HG02852 (cell line): ENCODE measurements at regions not wholly inside any gene's neighbourhood (a gene's known extent, or its start where the extent isn't known, plus 50 kb on each side); places are given as distances from the start of the nearest gene placed in this dataset.

Experiments
- ATAC-seq: cut with Tn5 transposase; IDR thresholded peaks from one replicate; pipeline ENCODE4 v1.9.1; 2021; ENCODE audit warnings: mild to moderate bottlenecking, moderate library complexity; ENCODE audit not compliant: unreplicated experiment

DNA sequence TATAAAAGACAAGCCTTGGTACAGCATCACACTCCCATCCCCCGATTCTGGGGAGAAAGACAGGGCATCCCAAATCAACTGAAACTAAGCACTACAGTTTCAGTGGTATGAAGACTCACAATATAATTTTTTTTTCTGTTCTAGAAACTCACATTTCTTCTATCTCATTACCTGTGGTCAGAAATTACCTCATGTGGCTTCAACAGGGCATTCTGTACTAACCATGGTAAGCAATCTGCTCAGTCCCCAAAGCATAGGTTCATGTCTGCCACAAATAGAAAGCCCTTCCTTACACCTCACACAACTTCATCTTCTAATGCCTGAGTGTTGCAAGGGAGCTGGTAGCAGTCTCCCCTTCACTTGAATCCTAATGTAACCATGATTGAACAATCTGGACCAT, 147.4 kb upstream of the POU2AF2 start:
- no peak for ATAC-seq

DNA sequence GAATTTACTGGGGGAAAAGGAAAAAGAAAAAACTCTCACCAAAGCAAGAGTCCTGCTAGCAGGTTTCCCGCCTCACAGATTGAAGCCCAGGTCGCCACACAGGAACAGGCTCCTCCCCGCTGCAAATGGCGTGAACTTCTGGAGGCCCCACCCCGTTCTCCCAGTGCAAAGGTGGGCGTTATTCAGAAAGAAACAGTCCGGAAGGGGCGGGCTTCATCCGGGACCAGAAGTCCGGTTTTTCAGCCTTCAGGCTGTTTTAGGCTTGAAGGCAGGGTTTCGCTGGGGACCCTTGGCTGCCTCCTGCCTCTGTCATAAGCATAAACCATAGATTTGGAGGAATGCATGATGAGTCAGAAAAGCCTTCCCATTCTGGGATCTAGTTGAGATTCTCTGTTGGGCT, 148.3 kb upstream of the POU2AF2 start:
- ATAC-seq = no peak

DNA sequence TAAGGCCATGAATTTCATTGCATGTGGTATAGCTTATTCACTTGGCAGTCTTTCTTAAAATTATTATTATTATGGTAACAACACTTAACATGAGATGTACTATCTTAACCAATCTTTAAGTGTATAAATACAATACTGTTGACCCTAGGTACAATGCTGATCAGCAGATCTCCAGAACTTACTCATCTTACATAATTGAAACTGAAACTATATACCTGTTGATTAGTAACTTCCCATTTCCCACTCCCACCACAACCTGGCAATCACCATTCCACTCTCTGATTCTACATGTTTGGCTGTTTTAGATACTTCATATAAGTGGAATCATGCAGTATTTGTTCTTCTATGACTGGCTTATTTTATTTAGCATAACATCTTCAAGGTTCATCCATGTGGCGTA, 150.2 kb upstream of the POU2AF2 start:
- ATAC-seq = no peak

DNA sequence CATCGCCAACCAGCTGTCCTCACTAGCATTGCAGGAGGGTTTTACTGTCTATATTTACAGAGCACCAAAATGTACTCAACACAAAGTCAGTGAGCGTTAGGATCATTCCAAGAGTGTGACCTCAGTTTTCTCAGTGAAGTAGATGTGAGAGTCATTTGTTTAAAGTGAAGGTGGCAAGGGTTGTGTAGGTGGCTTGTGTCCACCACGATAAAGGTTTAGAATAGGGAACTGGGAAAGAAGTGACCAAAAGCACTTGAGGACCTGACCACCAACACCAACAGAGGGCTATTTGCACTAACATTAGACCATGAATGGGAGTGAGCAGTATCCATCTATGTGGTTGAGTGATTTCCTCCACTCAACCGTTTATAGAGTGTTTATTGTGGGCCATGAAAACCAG, 152.5 kb upstream of the POU2AF2 start:
- no peak for ATAC-seq

DNA sequence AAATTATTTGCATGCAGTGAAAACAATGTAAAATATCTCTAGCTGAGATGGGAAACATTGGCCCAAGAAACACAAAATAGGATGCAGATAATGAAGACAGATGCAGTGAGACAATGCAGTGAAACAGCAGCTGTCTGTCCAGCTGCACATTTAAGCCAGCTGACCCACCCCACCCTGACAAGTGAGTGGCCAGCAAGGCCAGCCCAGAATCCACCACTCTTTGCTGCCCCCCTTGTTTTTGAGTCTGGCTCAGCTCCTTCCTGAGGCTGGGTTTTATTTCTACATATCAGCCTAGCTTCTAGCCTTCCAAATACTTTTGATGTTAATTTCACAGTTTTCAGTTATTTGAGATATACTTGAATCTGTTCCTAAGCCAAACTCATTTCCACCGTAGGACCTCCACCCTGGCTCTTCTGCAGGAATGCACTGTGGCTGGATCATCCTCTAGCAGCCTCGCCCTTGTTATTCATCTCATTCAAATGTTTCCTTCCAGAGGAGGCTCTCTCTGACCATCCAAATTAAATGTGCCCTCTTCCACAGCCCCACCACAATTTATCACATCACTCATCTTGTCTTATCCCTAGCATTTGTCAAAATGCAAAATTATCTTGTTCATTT, 154.1 kb upstream of the POU2AF2 start:
- no peak for ATAC-seq

DNA sequence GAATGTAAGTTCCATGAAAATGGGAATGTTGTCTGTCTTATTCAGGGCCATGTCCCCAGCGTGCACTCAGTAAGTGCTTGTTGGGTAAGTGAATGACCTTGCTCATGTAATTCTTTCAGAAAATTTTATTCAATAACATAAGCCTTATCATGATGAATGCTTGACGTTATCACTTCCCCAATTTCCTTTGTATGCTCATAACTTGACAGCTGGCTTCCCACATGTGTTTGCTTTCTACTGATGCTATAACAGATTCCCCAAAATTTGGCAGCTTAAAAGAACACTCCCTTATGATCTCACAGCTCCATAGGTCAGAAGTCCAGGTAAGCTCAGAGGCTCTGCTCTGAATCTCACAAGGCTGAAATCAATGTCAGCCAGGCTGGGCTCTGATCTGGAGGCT, 155.8 kb upstream of the POU2AF2 start:
- ATAC-seq = no peak

DNA sequence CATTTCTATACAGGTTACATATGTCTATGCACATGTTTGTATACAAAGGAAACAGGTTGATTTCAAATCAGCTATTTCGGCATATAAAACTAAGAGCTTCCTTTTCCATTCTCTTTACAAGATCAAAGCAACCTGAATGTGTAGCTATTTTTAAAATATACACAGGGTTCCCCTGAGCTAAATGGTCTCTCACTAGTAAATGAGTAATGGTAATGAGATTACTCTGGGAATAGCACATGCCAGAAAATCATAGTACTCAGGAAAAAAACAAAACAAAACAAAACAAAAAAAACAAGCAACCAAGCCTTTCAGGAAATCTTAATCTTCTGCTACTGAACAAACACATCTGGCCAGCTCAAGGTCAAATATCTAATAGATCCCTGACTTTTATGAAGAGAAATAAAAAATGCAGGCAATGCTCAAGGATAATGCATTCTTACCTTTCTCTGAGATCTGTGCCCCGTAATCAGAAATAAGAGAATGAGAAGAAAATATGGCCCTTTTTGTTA, 156.6 kb upstream of the POU2AF2 start:
- ATAC-seq = no peak

DNA sequence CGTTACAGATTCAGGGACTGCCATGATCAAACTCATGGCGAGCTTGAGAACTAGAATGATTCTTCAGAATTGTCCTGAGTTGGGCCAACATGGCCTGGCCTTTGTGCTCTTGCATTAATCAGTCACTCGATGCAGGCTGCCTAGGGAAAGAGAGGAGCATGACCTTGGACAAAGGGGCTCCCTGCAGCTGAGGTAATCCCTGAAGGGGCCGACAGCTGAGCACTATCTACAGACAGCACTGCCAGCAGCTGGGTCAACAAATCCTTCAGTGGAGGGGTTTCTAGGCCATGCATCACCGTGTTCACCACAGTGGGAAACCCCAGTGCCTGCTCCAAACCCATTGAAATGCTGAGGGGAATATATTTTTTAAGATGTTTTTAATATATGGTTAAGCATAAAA, 159.5 kb upstream of the POU2AF2 start:
- ATAC-seq = no peak

DNA sequence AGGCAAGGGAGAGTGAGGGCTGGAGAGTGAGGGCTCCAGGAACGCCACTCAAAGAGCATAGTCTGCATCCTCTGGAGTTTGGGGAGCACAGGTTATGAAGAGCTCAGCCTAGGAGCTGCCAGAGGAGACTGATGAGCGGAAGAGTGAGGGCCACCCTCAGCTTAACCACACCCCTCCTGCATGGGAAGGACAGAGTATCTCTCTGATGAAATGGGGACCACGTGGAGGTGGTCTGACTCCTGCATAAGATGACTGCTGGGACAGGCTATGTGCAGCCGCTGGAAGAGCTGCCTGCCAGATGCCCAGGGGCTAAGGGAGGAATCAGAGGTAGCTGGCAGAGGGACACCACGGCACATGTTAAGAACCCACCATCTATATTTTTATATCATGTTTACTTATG, 162.9 kb upstream of the POU2AF2 start:
- no peak for ATAC-seq

DNA sequence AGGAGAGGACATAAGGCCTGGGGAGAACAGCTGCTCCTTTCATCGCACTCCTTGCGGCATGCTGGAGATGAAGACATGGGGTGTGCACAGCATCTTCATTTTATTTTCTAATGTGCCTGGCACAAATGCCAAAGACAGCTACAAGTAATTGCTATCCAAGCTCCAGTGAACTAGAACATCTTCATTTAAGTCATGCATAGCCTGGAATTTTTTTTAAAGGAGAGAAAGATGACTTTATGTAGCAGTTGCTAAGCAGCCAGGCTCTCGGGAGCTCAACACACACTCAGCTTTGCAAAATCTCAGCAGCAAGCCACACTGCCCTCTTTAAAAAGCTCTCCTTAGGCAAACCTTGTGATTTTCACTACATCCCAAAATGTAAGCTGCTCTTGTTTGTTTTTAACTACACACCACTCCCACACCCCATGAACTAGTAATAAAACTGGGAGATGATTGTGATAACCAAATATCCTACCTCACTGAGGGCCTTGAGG, 164.5 kb upstream of the POU2AF2 start:
- no peak for ATAC-seq

DNA sequence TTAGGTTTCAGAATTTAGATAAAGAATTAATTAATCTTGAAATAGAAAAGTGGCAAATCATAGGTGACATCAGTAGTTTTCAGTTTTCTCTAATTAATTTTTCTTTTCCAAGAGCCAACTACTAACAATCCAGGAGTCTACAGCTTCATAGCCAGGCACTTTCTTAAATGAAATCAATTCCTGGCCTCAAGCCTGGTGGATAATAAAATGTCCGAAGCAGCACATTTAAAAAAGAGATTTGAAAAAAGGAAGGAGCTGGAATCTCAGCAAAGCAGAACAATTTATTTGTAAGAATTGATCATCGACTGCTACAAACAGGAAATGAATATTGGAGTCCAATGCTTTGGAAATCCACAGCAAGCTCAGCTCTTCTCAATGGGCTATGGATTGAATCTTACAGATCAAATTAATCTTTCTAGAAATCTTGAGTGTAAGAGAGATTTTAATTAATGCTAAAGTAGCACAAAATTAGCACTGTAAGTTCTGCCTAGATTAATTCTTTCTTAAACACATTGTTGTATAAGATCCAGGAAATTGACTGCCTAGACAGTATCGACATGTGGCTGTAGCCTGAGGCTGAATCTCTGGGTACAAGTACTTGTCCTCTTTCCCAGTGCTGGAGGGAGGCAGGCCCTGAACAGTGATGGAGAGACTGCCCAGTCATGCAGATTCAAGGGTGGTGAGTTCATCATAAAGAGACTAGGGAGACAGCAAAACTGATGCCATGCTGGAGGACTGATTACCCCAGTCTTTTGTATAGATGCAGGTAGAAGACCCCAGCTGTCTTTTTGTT, 167.8 kb upstream of the POU2AF2 start:
- ATAC-seq = no peak

DNA sequence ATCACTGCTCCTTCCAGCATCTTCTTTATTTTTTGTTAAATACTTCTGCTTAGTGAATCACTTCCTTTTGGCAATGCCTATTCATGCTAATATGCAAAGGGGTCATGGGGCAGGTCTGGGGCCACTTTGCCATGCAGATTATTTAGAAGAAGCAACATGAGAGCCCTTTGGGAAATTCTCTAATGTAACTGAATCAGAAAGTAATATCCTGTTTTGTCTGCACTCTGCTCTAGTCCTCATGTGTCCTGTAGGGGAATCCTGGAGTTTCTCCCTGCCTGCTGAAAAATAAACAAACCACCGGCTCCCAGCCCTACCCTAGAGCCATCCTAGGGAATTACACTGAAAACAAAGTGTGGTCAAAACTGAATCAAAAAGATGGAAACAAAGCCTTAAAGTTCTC, 176.5 kb upstream of the POU2AF2 start:
- ATAC-seq = no peak

DNA sequence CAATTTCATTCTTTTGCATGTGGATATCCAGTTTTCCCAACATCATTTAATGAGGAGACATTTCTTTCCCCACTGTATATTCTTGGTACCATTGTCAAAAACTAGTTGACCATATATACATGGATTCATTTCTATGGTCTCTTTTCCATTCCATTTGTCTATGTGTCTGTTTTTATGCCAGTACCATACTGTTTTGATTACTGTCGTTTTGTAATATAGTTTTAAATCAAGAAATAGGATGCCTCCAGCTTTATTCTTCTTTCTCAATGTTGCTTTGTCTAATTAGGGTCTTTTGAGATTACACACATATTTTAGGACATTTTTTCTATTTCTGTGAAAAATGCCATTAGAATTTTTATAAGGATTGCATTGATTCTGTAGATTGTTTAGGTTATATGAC, 177.5 kb upstream of the POU2AF2 start:
- no peak for ATAC-seq

DNA sequence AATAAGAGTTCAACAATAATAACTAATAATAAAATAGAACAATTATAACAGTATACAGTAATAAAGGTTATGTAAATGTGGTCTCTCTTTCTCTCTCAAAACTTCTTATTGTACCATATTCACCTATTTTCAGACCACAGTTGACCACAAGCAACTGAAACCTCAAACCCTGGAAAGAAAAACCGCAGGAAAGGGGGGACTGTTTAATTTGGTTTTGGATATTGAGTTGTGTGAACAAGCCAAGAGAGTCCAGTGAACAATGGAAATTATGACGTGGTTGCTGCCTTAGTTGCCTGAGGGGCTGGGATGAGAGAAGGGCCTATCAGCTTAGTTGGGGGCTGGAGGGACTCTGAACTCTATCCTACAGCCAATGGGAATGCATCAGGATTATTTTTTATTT, 178.7 kb upstream of the POU2AF2 start:
- no peak for ATAC-seq

DNA sequence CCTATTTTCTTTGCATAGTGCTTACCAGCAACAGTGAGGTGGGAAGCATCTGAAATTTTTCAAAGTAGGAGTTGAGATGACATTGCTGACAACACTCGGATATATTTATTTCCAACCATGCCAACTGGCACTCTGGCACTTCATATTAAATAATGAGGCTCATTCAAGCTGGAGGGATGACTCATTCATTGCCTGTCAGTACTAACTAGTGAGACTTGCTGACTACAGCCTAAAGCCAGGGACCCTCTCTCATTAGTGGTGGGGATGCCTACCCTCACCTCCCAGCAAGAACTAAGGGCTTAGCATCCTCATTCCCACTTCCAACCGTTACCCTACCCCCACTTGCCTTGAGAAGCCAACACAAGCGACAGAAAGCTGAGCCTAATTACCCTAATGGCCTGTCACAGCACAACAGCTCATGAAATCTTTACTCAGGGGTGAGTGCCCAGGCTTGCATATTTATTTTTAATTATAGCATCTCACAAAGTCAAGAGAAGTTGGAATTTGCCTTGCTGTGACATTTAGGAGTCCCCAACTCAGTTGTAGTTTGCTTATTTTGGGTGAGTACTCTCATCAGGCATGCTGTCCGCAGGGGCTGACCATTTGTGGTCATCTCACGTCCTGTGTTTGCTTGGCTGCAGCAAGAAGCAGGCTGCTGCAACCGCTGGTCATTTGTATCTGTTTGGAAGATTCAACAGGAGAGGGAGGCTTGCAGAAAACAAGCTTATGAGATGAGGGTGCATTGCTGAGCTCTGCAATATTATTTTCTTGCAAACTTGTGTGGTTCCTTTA, 181.6 kb upstream of the POU2AF2 start:
- ATAC-seq = no peak

DNA sequence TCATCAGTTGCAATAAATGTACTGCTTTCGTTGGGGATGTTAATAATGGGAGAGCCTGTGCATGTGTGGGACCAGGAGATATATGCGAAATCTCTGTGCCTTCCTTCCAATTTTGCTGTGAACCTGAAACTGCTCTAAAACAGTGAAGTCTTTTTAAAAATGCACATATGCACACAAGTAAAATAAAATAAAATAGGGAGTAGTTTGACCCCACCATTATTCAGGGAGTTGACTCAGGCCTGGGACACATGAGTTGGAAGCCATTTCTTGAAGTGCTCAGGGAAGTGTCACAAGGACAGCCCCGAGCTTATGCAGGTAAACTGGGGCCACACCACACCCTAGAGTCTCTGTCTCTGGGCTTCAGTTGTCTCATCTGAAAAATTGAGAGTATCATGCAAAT, 183.1 kb upstream of the POU2AF2 start:
- ATAC-seq = no peak

DNA sequence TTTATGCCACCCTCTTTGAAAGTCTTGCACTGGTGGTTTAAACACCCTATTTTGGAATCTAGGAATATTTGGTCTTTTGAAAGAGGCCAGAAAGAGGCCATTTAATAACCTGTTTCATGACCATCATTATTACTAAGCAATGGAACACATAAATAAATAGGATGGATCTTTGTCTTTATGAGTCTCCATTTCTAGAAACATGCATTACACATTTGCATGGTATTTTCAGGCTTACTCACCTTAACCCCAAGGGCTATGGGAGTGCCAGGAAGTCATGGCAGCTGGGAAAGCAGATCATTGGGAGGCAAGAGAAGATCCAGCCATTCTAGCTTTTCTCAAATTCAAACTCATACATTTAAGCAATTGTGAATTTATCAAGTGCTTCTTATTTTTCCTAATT, 185.8 kb upstream of the POU2AF2 start:
- ATAC-seq = no peak

DNA sequence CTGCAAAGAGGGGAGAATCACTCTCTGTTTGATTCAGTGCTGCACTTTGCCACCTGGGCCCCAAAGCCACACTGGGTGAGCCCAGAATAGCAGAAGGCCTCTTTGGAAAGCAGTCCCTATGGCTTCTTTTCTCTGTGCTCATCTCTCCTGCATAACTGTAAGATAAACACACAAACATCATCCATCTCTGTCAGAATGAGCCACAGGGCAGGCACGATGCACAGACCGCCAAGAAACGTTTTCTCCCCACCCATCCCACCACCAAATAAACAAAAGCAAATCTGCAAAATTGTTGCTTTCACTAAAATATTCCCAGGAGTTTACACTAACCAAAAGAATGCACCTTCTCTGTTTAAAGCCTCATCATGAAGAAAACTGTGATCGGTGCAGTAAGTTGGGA, 196.4 kb upstream of the POU2AF2 start:
- ATAC-seq = no peak

DNA sequence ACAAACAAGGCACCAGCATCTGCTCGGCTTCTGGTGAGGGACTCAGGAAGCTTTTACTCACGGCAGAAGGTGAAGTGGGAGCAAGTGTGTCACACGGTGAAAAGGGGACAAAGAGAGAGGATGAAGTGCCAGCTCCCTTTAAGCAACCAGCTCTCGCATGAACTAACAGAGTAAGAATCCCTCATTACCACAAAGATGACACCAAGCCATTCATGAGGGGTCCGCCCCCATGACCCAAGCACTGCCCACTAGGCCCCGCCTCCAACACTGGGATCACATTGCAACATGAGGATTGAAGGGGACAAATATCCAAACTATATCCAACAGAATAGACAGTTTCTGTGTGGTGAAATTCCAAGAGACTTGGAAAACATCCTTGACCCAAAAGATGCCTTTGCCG, 198.2 kb upstream of the POU2AF2 start:
- ATAC-seq = no peak

DNA sequence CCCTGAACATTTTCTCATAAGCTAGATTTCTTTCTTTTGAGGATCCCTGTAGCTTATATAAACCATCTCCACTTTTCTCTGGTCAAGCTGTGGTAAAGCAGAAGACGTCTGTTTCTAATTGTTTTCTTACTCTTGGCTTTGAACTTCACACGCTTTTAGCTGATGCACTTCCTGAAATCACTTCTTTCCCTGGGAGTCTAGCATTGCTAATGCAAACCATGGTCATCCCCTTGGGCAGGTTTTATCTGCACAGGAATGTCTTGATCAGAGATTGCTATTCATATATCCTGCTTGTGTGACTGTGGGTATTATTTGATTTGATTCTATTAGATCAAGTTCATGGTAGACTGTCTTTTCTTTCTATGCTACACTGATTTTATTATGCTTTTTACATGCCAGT, 199.2 kb upstream of the POU2AF2 start:
- ATAC-seq = no peak

DNA sequence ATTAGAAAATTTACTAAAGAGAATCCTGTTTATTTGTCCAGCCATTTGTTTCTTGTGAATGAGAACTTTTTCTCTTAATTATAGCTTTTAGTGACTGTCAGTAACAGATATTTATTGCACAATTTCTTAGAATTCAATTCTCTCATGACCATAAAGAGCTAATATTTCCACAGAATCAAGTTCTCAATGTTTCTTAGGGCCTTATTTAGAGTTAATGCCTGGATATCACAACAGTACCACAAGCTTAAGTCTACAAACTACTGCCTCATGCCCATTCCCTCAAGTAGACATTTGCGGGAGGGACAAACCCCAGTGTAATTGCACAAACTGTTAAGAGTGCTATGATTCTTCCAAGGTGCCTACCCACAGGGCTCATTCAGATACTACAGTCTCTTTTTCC, 199.7 kb upstream of the POU2AF2 start:
- no peak for ATAC-seq

DNA sequence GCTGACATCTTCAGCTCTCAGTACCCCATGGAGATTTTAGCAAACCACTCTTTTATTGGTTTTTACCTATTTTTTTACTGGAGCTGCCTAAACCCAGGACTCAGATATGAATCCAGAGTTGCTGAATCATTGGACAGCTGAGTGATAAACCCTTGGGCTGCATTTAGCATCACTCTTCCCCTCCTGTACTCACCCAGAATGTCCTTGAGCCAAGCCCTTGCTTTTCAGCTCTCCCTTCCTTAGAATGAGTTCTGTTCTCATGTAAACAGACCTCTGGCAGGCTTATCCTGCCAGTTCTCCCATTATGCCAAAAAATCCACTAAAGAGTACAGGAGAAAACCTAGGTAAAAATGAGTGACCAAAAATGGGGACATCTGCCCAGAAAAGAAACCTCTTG, 200.1 kb upstream of the POU2AF2 start:
- no peak for ATAC-seq
